SK-N-SH (cell line): ENCODE measurements at regions not wholly inside any gene's neighbourhood (a gene's known extent, or its start where the extent isn't known, plus 50 kb on each side); places are given as distances from the start of the nearest gene placed in this dataset.

Experiments
- CTCF ChIA-PET: fragments of 300-600, 350-600 bp; formaldehyde crosslinking; extraction: SDS; loops from one replicate; lab custom pipeline; 2021; lab: Yijun Ruan, JAX
- POLR2A ChIA-PET: fragments of 350-600 bp; sonication (Branson Sonifier 250); formaldehyde crosslinking; extraction: SDS; loops from one replicate; lab custom pipeline; 2020; ENCODE audit warnings: antibody characterized with exemption, inconsistent platforms; lab: Yijun Ruan, JAX
- DNase-seq: peaks from one replicate; pipeline ENCODE4 v3.0.0; 2012
- H2AFZ ChIP-seq: fragments of 200-600 bp; sonication (generic); 2 replicates; pipeline ENCODE4 v1.8.1; 2016; ENCODE audit warnings: antibody characterized with exemption, mild to moderate bottlenecking, low read depth
- H3F3A ChIP-seq: fragments of 200-600 bp; sonication (generic); replicated peaks from 2 replicates; pipeline ENCODE3; 2016; ENCODE audit warnings: antibody characterized with exemption, mild to moderate bottlenecking; ENCODE audit not compliant: insufficient read depth
- H3K27ac ChIP-seq, 2 experiments: fragments of 200-500 bp in 1 of 2; fragments of 200-600 bp in 1 of 2; sonication (Bioruptor generic) in 1 of 2; sonication (generic), shearing (Covaris generic) in 1 of 2; 2 replicates each; pipeline versions ENCODE4 v1.5.1 to v1.6.1; 2014 to 2016; ENCODE audit warnings: low read depth in 2 of 2, inconsistent platforms in 1 of 2, low read length in 1 of 2, mild to moderate bottlenecking in 1 of 2, mixed read lengths in 1 of 2
- H3K27me3 ChIP-seq: fragments of 200-600 bp; sonication (generic), shearing (Covaris generic); 2 replicates; pipeline ENCODE4 v1.6.1; 2016; ENCODE audit warnings: mixed run types; ENCODE audit not compliant: insufficient read depth
- H3K36me3 ChIP-seq, 2 experiments: fragments of 200-500 bp in 1 of 2; fragments of 200-600 bp in 1 of 2; sonication (Bioruptor generic) in 1 of 2; sonication (generic) in 1 of 2; replicated peaks in 1 of 2; 2 replicates each; pipeline versions ENCODE3 to v1.5.1; 2014 to 2016; ENCODE audit warnings: low read length in 1 of 2, mild to moderate bottlenecking in 1 of 2; ENCODE audit not compliant: insufficient read depth in 2 of 2, control insufficient read depth in 1 of 2
- H3K4me1 ChIP-seq, 2 experiments: fragments of 200-500 bp in 1 of 2; fragments of 200-600 bp in 1 of 2; sonication (Bioruptor generic) in 1 of 2; sonication (generic), shearing (Covaris generic) in 1 of 2; 2 replicates each; pipeline versions ENCODE4 v1.5.1 to v1.6.1; 2014 to 2016; ENCODE audit warnings: low read depth in 1 of 2, low read length in 1 of 2, mixed run types in 1 of 2; ENCODE audit not compliant: insufficient read depth in 2 of 2, control insufficient read depth in 1 of 2
- H3K4me2 ChIP-seq: fragments of 200-600 bp; sonication (generic), shearing (Covaris generic); 2 replicates; pipeline ENCODE4 v1.6.1; 2017; ENCODE audit warnings: mixed run types
- H3K4me3 ChIP-seq, 2 experiments: fragments of 200-500 bp in 1 of 2; fragments of 200-600 bp in 1 of 2; sonication (Bioruptor generic) in 1 of 2; sonication (generic), shearing (Covaris generic) in 1 of 2; 2 replicates each; pipeline versions ENCODE4 v1.5.1 to v1.8.1; 2014 to 2016; ENCODE audit warnings: low read depth in 2 of 2, inconsistent platforms in 1 of 2, low read length in 1 of 2, mild to moderate bottlenecking in 1 of 2, mixed read lengths in 1 of 2, moderate library complexity in 1 of 2
- H3K79me2 ChIP-seq: fragments of 200-600 bp; sonication (generic); 2 replicates; pipeline ENCODE4 v1.8.1; 2017; ENCODE audit warnings: mild to moderate bottlenecking; ENCODE audit not compliant: insufficient read depth
- H3K9ac ChIP-seq: fragments of 200-600 bp; sonication (generic); 2 replicates; pipeline ENCODE4 v1.6.1; 2017; ENCODE audit warnings: mixed run types
- H3K9me2 ChIP-seq: fragments of 200-600 bp; sonication (generic); 2 replicates; pipeline ENCODE4 v1.6.1; 2017; ENCODE audit warnings: mixed run types
- H3K9me3 ChIP-seq: fragments of 200-600 bp; sonication (generic); 2 replicates; pipeline ENCODE4 v1.6.1; 2017; ENCODE audit warnings: mixed run types, mild to moderate bottlenecking, moderate library complexity
- H4K20me1 ChIP-seq: fragments of 200-600 bp; sonication (generic); 2 replicates; pipeline ENCODE4 v1.6.1; 2017; ENCODE audit warnings: mild to moderate bottlenecking, mixed run types; ENCODE audit not compliant: insufficient read depth
- CHD2 ChIP-seq: fragments of 150-350 bp; IDR thresholded peaks from 2 replicates; pipeline ENCODE4 v1.6.1; 2018; ENCODE audit warnings: low read length; ENCODE audit not compliant: partially characterized antibody
- ELF1 ChIP-seq: IDR thresholded peaks from 2 replicates; pipeline ENCODE4 v1.4.0; 2012
- EZH2phosphoT487 ChIP-seq: fragments of 200-600 bp; sonication (generic); IDR thresholded peaks from 2 replicates; pipeline ENCODE4 v1.6.1; 2017; ENCODE audit warnings: low read depth, mixed run types, mild to moderate bottlenecking, antibody characterized with exemption, moderate library complexity, borderline replicate concordance
- FOSL2 ChIP-seq: IDR thresholded peaks from 2 replicates; pipeline ENCODE4 v1.4.0; 2012; ENCODE audit warnings: low read depth, mild to moderate bottlenecking, moderate library complexity, borderline replicate concordance
- FOXJ3 ChIP-seq: sonication (generic); formaldehyde crosslinking; IDR thresholded peaks from 2 replicates; pipeline ENCODE4 v1.5.1; 2020; ENCODE audit warnings: mild to moderate bottlenecking, missing genetic modification reagents
- FOXM1 ChIP-seq: IDR thresholded peaks from 2 replicates; pipeline ENCODE4 v1.4.0; 2012; ENCODE audit warnings: low read depth, mild to moderate bottlenecking
- GABPA ChIP-seq: IDR thresholded peaks from 2 replicates; pipeline ENCODE4 v1.4.0; 2012; ENCODE audit warnings: low read depth, mild to moderate bottlenecking
- MEF2A ChIP-seq: IDR thresholded peaks from 2 replicates; pipeline ENCODE4 v1.4.0; 2012; ENCODE audit warnings: low read depth, borderline replicate concordance
- MXI1 ChIP-seq: IDR thresholded peaks from 2 replicates; pipeline ENCODE4 v1.6.1; 2012; ENCODE audit warnings: mild to moderate bottlenecking, low read depth, low read length, improper control_type of control experiment
- NRF1 ChIP-seq: IDR thresholded peaks from 2 replicates; pipeline ENCODE4 v1.6.1; 2012; ENCODE audit warnings: low read depth, mild to moderate bottlenecking, low read length
- POLR2AphosphoS5 ChIP-seq: IDR thresholded peaks from 2 replicates; pipeline ENCODE4 v1.6.1; 2012; ENCODE audit warnings: low read depth, low read length
- RAD21 ChIP-seq: IDR thresholded peaks from 2 replicates; pipeline ENCODE4 v1.6.1; 2012; ENCODE audit warnings: mild to moderate bottlenecking, low read length
- RXRA ChIP-seq: IDR thresholded peaks from 2 replicates; pipeline ENCODE4 v1.4.0; 2012; ENCODE audit warnings: low read depth, mild to moderate bottlenecking, borderline replicate concordance
- SIN3A ChIP-seq: IDR thresholded peaks from 2 replicates; pipeline ENCODE4 v1.6.1; 2012; ENCODE audit warnings: low read depth, mild to moderate bottlenecking, low read length, moderate library complexity, borderline replicate concordance
- SMC3 ChIP-seq: IDR thresholded peaks from 2 replicates; pipeline ENCODE4 v1.6.1; 2012; ENCODE audit warnings: low read depth, low read length, improper control_type of control experiment
- TAF1 ChIP-seq: IDR thresholded peaks from 2 replicates; pipeline ENCODE4 v1.6.1; 2012; ENCODE audit warnings: low read depth, mild to moderate bottlenecking, low read length, moderate library complexity, borderline replicate concordance
- TCF12 ChIP-seq: IDR thresholded peaks from 2 replicates; pipeline ENCODE4 v1.4.0; 2012
- TEAD4 ChIP-seq: IDR thresholded peaks from 2 replicates; pipeline ENCODE4 v1.4.0; 2012; ENCODE audit warnings: mild to moderate bottlenecking, borderline replicate concordance; ENCODE audit not compliant: insufficient read depth
- YY1 ChIP-seq: IDR thresholded peaks from 2 replicates; pipeline ENCODE4 v1.4.0; 2012; ENCODE audit warnings: low read depth, mild to moderate bottlenecking
- WGBS: methylation state at CpG from one replicate; pipeline ENCODE4 v1.1.6; 2017; ENCODE audit warnings: low lambda C conversion rate; 5-methylcytosine and 5-hydroxymethylcytosine counted together
- TF ChIP-seq, protein P1 (sequence below): IDR thresholded peaks from 2 replicates; pipeline ENCODE4 v1.4.0; 2012; ENCODE audit warnings: low read depth
- TF ChIP-seq, protein P2 (sequence below): IDR thresholded peaks from 2 replicates; pipeline ENCODE4 v1.4.0; 2012; ENCODE audit warnings: low read depth, borderline replicate concordance
- TF ChIP-seq, protein P3 (sequence below): fragments of 150-350 bp; IDR thresholded peaks from 2 replicates; pipeline ENCODE4 v1.6.1; 2016; ENCODE audit warnings: mild to moderate bottlenecking, low read depth, low read length

DNA sequence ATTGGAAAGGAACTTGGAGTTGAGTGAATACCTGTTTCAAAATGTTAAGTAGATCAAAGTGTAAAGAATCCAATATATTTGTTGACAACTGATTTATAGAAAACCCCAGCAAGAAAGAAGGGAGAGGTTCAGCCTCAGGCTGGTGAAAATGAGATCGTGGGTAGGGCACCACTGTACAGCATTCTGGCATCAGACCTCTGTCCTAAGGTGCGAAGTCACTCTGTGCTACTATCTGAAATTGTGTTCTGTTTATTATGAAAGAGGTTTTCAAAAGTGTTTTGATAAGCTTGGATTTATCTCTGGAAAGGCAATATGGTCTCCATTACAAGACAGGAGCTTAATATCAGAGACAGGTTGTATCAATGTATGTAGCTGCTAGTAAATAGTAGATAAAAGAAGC is 80.5 kb upstream of the MAP4K3 start (continued):
- TF ChIP-seq SIN3A = no peak
- no peak for TF ChIP-seq TCF12
- TF ChIP-seq FOXM1 = no peak

DNA sequence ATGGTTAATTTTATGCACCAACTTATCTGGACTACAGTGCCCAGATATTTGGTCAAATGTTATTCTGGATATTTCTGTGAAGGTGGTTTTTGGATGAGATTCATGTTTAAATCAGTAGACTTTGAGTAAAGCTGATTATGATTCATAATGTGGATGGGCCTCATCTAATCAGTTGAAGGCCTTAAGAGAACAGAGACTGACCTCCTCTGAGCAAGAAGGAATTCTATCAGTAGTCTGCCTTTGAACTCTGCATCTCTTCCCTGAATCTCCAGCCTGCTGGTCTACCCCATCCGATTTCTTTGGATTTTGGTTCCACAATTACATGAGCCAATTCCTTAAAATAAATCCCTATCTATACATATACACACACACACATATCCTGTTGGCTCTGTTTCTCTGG is 82.8 kb upstream of the MAP4K3 start:
- Histone ChIP-seq H3K9ac (no peak overlapping the region), H3K27ac (no peak overlapping the region), H3K9me3 (no peaks in the 10 kb centered on the region), H3K79me2 (no peaks in the 10 kb centered on the region), H2AFZ (no peak overlapping the region), H3K36me3 (no peaks in the 10 kb centered on the region), H3K4me3 (no peak overlapping the region), H3F3A (peaks cover 16% of the 10 kb centered on the region), H4K20me1 (no peaks in the 10 kb centered on the region), H3K9me2 (no peaks in the 10 kb centered on the region), H3K4me2 (no peak overlapping the region), H3K4me1 (peaks cover 9 to 30% of the 10 kb centered on the region in 2 experiments; a peak in 2 of 4 replicates), H3K27me3 (no peaks in the 10 kb centered on the region)
- ChIA-PET CTCF (no interaction called here), POLR2A (no interaction called here)
- no peak for TF ChIP-seq NRF1
- TF ChIP-seq RAD21 = no peak
- no peak for TF ChIP-seq MEF2A
- no peak for TF ChIP-seq MXI1
- TF ChIP-seq ELF1 = no peak
- TF ChIP-seq, protein P1, sequence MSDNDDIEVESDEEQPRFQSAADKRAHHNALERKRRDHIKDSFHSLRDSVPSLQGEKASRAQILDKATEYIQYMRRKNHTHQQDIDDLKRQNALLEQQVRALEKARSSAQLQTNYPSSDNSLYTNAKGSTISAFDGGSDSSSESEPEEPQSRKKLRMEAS = no peak
- TF ChIP-seq TAF1 = no peak
- TF ChIP-seq FOSL2 = no peak
- TF ChIP-seq, protein P2, sequence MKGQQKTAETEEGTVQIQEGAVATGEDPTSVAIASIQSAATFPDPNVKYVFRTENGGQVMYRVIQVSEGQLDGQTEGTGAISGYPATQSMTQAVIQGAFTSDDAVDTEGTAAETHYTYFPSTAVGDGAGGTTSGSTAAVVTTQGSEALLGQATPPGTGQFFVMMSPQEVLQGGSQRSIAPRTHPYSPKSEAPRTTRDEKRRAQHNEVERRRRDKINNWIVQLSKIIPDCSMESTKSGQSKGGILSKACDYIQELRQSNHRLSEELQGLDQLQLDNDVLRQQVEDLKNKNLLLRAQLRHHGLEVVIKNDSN = no peak
- TF ChIP-seq, protein P3, sequence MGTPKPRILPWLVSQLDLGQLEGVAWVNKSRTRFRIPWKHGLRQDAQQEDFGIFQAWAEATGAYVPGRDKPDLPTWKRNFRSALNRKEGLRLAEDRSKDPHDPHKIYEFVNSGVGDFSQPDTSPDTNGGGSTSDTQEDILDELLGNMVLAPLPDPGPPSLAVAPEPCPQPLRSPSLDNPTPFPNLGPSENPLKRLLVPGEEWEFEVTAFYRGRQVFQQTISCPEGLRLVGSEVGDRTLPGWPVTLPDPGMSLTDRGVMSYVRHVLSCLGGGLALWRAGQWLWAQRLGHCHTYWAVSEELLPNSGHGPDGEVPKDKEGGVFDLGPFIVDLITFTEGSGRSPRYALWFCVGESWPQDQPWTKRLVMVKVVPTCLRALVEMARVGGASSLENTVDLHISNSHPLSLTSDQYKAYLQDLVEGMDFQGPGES = no peak
- no peak for TF ChIP-seq POLR2AphosphoS5
- no peak for TF ChIP-seq RXRA
- TF ChIP-seq SMC3 = no peak
- no peak for TF ChIP-seq CHD2
- TF ChIP-seq TEAD4 = no peak
- no peak for TF ChIP-seq EZH2phosphoT487
- no peak for TF ChIP-seq GABPA
- TF ChIP-seq YY1 = no peak
- no peak for TF ChIP-seq FOXJ3 (CRISPR knock-in tag)
- DNase-seq = no peak
- WGBS = 91% methylated on average over 1 of the region's 1 CpG
